HEK293 (cell line): ENCODE measurements at regions not wholly inside any gene's neighbourhood (a gene's known extent, or its start where the extent isn't known, plus 50 kb on each side); places are given as distances from the start of the nearest gene placed in this dataset.

ENCODE experiments used
- CTCF ChIA-PET: fragments of 350-600 bp; formaldehyde crosslinking; extraction: SDS; loops from one replicate; lab custom pipeline; 2021; ENCODE audit warnings: antibody characterized with exemption; lab: Yijun Ruan, JAX
- POLR2A ChIA-PET: fragments of 300-600 bp; formaldehyde crosslinking; extraction: SDS; loops from one replicate; lab custom pipeline; 2020; ENCODE audit warnings: antibody characterized with exemption, inconsistent platforms; lab: Yijun Ruan, JAX
- H3K27ac ChIP-seq: fragments of 200-500 bp; sonication (Bioruptor generic); 2 replicates; pipeline ENCODE4 v1.5.1; 2014; ENCODE audit warnings: low read depth, low read length, control low read depth, inconsistent platforms; ENCODE audit errors: extremely low read depth
- H3K36me3 ChIP-seq, 2 experiments: fragments of 200-500 bp in 1 of 2; sonication (Bioruptor generic) in 1 of 2; 1 replicate in 1 of 2; 2 replicates in 1 of 2; pipeline ENCODE4 v1.5.1; 2014 to 2017; ENCODE audit warnings: inconsistent platforms in 2 of 2, low read length in 2 of 2; ENCODE audit not compliant: control insufficient read depth in 2 of 2, insufficient read depth in 1 of 2
- H3K4me1 ChIP-seq: fragments of 200-500 bp; sonication (Bioruptor generic); 2 replicates; pipeline ENCODE4 v1.5.1; 2014; ENCODE audit warnings: mild to moderate bottlenecking, low read length, inconsistent platforms; ENCODE audit not compliant: control insufficient read depth, insufficient read depth
- H3K4me3 ChIP-seq: 2 replicates; pipeline ENCODE4 v1.5.1; 2011; ENCODE audit warnings: low read depth, mild to moderate bottlenecking, control low read depth, low read length, moderate library complexity
- H3K9me3 ChIP-seq: fragments of 200-500 bp; sonication (Bioruptor generic); 2 replicates; pipeline ENCODE4 v1.5.1; 2014; ENCODE audit warnings: low read depth, low read length, inconsistent platforms; ENCODE audit not compliant: control insufficient read depth, insufficient read depth
- KLF8 ChIP-seq: fragments of 450-650 bp; formaldehyde crosslinking; IDR thresholded peaks from 2 replicates; pipeline ENCODE4 v1.5.1; 2016; ENCODE audit warnings: missing biosample characterization, missing genetic modification characterization
- KLF9 ChIP-seq: fragments of 450-650 bp; formaldehyde crosslinking; IDR thresholded peaks from 2 replicates; pipeline ENCODE4 v1.5.1; 2016; ENCODE audit warnings: missing biosample characterization, missing genetic modification characterization, low read depth
- OSR2 ChIP-seq: fragments of 450-650 bp; formaldehyde crosslinking; IDR thresholded peaks from 2 replicates; pipeline ENCODE4 v1.5.1; 2016; ENCODE audit warnings: missing biosample characterization, missing genetic modification characterization
- RBAK ChIP-seq: fragments of 450-650 bp; formaldehyde crosslinking; IDR thresholded peaks from 2 replicates; pipeline ENCODE4 v1.5.1; 2016; ENCODE audit warnings: missing biosample characterization, missing genetic modification characterization
- TRIM28 ChIP-seq: IDR thresholded peaks from 2 replicates; pipeline ENCODE4 v1.6.1; 2011; ENCODE audit warnings: low read length, control low read depth, borderline replicate concordance
- ZBTB11 ChIP-seq: fragments of 450-650 bp; formaldehyde crosslinking; conservative IDR thresholded peaks from 2 replicates; pipeline ENCODE4 v1.5.1; 2016; ENCODE audit warnings: low read depth, missing biosample characterization, missing genetic modification characterization
- ZBTB21 ChIP-seq: fragments of 450-650 bp; formaldehyde crosslinking; IDR thresholded peaks from 2 replicates; pipeline ENCODE4 v1.5.1; 2017; ENCODE audit warnings: missing biosample characterization, missing genetic modification characterization
- ZBTB6 ChIP-seq: fragments of 450-650 bp; formaldehyde crosslinking; IDR thresholded peaks from 2 replicates; pipeline ENCODE4 v1.5.1; 2017; ENCODE audit warnings: missing biosample characterization, missing genetic modification characterization
- ZNF140 ChIP-seq: fragments of 450-650 bp; formaldehyde crosslinking; IDR thresholded peaks from 2 replicates; pipeline ENCODE4 v1.5.1; 2016; ENCODE audit warnings: missing biosample characterization, missing genetic modification characterization
- ZNF26 ChIP-seq: fragments of 450-650 bp; formaldehyde crosslinking; IDR thresholded peaks from 2 replicates; pipeline ENCODE4 v1.5.1; 2016; ENCODE audit warnings: missing biosample characterization, missing genetic modification characterization
- ZNF394 ChIP-seq: fragments of 450-650 bp; formaldehyde crosslinking; IDR thresholded peaks from 2 replicates; pipeline ENCODE4 v1.5.1; 2016; ENCODE audit warnings: missing biosample characterization, missing genetic modification characterization, mild to moderate bottlenecking, moderate library complexity, borderline replicate concordance
- ZNF404 ChIP-seq: fragments of 450-650 bp; formaldehyde crosslinking; IDR thresholded peaks from 2 replicates; pipeline ENCODE4 v1.5.1; 2017; ENCODE audit warnings: missing biosample characterization, missing genetic modification characterization
- ZNF416 ChIP-seq: fragments of 450-650 bp; formaldehyde crosslinking; IDR thresholded peaks from 2 replicates; pipeline ENCODE4 v1.5.1; 2016; ENCODE audit warnings: missing biosample characterization, missing genetic modification characterization
- ZNF423 ChIP-seq: fragments of 450-650 bp; formaldehyde crosslinking; IDR thresholded peaks from 2 replicates; pipeline ENCODE4 v1.5.1; 2016; ENCODE audit warnings: missing biosample characterization, missing genetic modification characterization
- ZNF473 ChIP-seq: fragments of 450-650 bp; formaldehyde crosslinking; IDR thresholded peaks from 2 replicates; pipeline ENCODE4 v1.5.1; 2017; ENCODE audit warnings: missing biosample characterization, missing genetic modification characterization
- ZNF48 ChIP-seq: fragments of 450-650 bp; formaldehyde crosslinking; IDR thresholded peaks from 2 replicates; pipeline ENCODE4 v1.5.1; 2016; ENCODE audit warnings: missing biosample characterization, missing genetic modification characterization
- ZNF549 ChIP-seq: fragments of 450-650 bp; IDR thresholded peaks from 2 replicates; pipeline ENCODE4 v1.5.1; 2018; ENCODE audit warnings: missing biosample characterization, missing genetic modification characterization, mild to moderate bottlenecking, inconsistent platforms, moderate library complexity
- ZNF623 ChIP-seq: fragments of 450-650 bp; formaldehyde crosslinking; IDR thresholded peaks from 2 replicates; pipeline ENCODE4 v1.5.1; 2016; ENCODE audit warnings: missing biosample characterization, missing genetic modification characterization
- ZNF707 ChIP-seq: fragments of 450-650 bp; formaldehyde crosslinking; IDR thresholded peaks from 2 replicates; pipeline ENCODE4 v1.5.1; 2016; ENCODE audit warnings: missing biosample characterization, missing genetic modification characterization
- ZNF768 ChIP-seq: fragments of 450-650 bp; formaldehyde crosslinking; IDR thresholded peaks from 2 replicates; pipeline ENCODE4 v1.5.1; 2018; ENCODE audit warnings: missing biosample characterization, mild to moderate bottlenecking, missing genetic modification characterization
- ZNF792 ChIP-seq: fragments of 450-650 bp; formaldehyde crosslinking; IDR thresholded peaks from 2 replicates; pipeline ENCODE4 v1.5.1; 2016; ENCODE audit warnings: missing biosample characterization, missing genetic modification characterization
- ZXDB ChIP-seq: fragments of 450-650 bp; formaldehyde crosslinking; IDR thresholded peaks from 2 replicates; pipeline ENCODE4 v1.5.1; 2016; ENCODE audit warnings: missing biosample characterization, missing genetic modification characterization

GRCh38 chrX:98523521-98523920 lies 1639.8 kb downstream of the RPA4 start:
- TF ChIP-seq ZNF792 (tag by site-specific recombination) (no peak), OSR2 (tag by site-specific recombination) (no peak), ZBTB21 (tag by site-specific recombination) (no peak), RBAK (tag by site-specific recombination) (no peak), ZNF48 (tag by site-specific recombination) (no peak), ZNF473 (no peak), ZNF423 (no peak), ZNF394 (tag by site-specific recombination) (no peak), ZNF26 (tag by site-specific recombination) (no peak), ZNF768 (tag by site-specific recombination) (no peak), KLF8 (tag by site-specific recombination) (no peak)
- ChIA-PET CTCF (no interaction called here), POLR2A (no interaction called here)
- Histone ChIP-seq H3K27ac (no peak overlapping the region), H3K4me3 (no peak overlapping the region), H3K4me1 (no peaks in the 10 kb centered on the region), H3K36me3 (no peaks in the 10 kb centered on the region), H3K9me3 (no peaks in the 10 kb centered on the region)

- H3K27ac ChIP-seq: no peak overlapping the region
- ChIA-PET POLR2A (no interaction called here), CTCF (no interaction called here)
- H3K4me1 ChIP-seq: no peaks in the 10 kb centered on the region
- no peaks in the 10 kb centered on the region for H3K36me3 ChIP-seq
- H3K4me3 ChIP-seq: no peak overlapping the region
- no peaks in the 10 kb centered on the region for H3K9me3 ChIP-seq
- TF ChIP-seq ZNF416: no peak
- no peak for TF ChIP-seq ZNF140
- TF ChIP-seq ZNF404: no peak
- TF ChIP-seq KLF9 (tag by site-specific recombination): no peak
- TF ChIP-seq TRIM28: no peak
- no peak for TF ChIP-seq ZNF549 (tag by site-specific recombination)
- no peak for TF ChIP-seq ZNF623
- TF ChIP-seq ZNF707: no peak
- TF ChIP-seq ZNF26 (tag by site-specific recombination): no peak
- TF ChIP-seq ZBTB6: no peak
- no peak for TF ChIP-seq ZXDB (tag by site-specific recombination)
- no peak for TF ChIP-seq ZBTB11
These were observed 1664.8 kb downstream of the RPA4 start for GRCh38 chrX:98548519-98548918.
